Bronchial epithelial cell (primary cell): ENCODE measurements at regions not wholly inside any gene's neighbourhood (a gene's known extent, or its start where the extent isn't known, plus 50 kb on each side); places are given as distances from the start of the nearest gene placed in this dataset.

Experiments used
- DNase-seq: peaks from one replicate; pipeline ENCODE4 v3.0.0-alpha.2; 2010; ENCODE audit warnings: low read depth
- FAIRE-seq: peaks from 2 replicates; lab custom pipeline; 2011; peaks lifted over from hg19 to GRCh38; lab: Jason Lieb, UNC
- H3K27me3 ChIP-seq: 2 replicates; pipeline ENCODE4 v1.5.1; 2011; ENCODE audit warnings: low read length; ENCODE audit not compliant: control insufficient read depth, insufficient read depth
- H3K36me3 ChIP-seq: 2 replicates; pipeline ENCODE4 v1.5.1; 2011; ENCODE audit warnings: low read length; ENCODE audit not compliant: control insufficient read depth, insufficient read depth
- H3K4me3 ChIP-seq: 2 replicates; pipeline ENCODE4 v1.5.1; 2011; ENCODE audit warnings: mild to moderate bottlenecking, low read depth, low read length, control low read depth
- TF ChIP-seq, protein P1 (sequence below): IDR thresholded peaks from 2 replicates; pipeline ENCODE4 v1.5.1; 2011; ENCODE audit warnings: mild to moderate bottlenecking, moderate library complexity, low read length, control low read depth, inconsistent platforms; ENCODE audit not compliant: insufficient read depth, severe bottlenecking

DNA sequence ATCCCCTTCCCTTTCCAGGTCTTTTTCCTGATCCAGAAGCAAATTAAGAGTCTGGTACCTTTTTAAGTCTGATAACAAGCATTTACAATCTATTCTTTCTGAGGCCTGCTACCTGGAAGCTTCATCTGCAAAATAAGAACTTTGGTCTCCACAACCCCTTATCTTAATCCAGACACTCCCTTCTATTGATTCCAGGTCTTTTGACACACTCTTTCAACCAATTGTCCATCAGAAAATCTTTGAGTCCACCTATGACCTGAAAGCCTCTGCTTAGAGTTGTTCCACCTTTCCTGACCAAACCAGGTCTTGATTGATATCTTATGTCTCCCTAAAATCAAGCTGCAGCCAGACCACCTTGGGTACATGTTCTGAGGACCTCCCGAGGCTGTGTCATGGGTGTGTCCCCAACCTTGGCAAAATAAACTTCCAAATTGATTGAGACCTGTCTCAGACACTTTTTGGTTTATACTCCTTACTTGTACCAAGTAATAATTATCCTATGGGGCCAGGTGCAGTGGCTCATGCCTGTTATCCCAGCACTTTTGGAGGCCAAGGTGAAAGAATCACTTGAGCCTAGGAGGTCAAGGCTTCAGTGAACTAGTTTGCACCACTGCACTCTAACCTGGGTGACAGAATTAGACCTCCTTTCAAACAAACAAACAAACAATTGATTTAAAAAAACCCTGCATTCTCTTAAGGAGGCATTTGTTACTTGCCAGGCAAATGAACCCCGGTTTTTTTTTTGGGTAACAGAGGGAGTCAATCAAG lies 126.1 kb downstream of the MAP3K21 start:
- no peaks in the 10 kb centered on the region for H3K27me3 ChIP-seq
- TF ChIP-seq, protein P1, sequence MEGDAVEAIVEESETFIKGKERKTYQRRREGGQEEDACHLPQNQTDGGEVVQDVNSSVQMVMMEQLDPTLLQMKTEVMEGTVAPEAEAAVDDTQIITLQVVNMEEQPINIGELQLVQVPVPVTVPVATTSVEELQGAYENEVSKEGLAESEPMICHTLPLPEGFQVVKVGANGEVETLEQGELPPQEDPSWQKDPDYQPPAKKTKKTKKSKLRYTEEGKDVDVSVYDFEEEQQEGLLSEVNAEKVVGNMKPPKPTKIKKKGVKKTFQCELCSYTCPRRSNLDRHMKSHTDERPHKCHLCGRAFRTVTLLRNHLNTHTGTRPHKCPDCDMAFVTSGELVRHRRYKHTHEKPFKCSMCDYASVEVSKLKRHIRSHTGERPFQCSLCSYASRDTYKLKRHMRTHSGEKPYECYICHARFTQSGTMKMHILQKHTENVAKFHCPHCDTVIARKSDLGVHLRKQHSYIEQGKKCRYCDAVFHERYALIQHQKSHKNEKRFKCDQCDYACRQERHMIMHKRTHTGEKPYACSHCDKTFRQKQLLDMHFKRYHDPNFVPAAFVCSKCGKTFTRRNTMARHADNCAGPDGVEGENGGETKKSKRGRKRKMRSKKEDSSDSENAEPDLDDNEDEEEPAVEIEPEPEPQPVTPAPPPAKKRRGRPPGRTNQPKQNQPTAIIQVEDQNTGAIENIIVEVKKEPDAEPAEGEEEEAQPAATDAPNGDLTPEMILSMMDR, result no peak
- H3K4me3 ChIP-seq, result no peak overlapping the region
- no peak for DNase-seq
- FAIRE-seq, result no peak
- no peaks in the 10 kb centered on the region for H3K36me3 ChIP-seq

GRCh38 chr1:233459470-233459945 lies 132.0 kb downstream of the MAP3K21 start:
- TF ChIP-seq, protein P1, result no peak
- Histone ChIP-seq H3K4me3 (no peak overlapping the region), H3K36me3 (no peaks in the 10 kb centered on the region), H3K27me3 (no peaks in the 10 kb centered on the region)
- DNase-seq (no peak), FAIRE-seq (no peak)

- TF ChIP-seq, protein P1, result no peak
- peak; percentile 43 for FAIRE-seq
These were observed 132.4 kb downstream of the MAP3K21 start for GRCh38 chr1:233459968-233460367.

DNA sequence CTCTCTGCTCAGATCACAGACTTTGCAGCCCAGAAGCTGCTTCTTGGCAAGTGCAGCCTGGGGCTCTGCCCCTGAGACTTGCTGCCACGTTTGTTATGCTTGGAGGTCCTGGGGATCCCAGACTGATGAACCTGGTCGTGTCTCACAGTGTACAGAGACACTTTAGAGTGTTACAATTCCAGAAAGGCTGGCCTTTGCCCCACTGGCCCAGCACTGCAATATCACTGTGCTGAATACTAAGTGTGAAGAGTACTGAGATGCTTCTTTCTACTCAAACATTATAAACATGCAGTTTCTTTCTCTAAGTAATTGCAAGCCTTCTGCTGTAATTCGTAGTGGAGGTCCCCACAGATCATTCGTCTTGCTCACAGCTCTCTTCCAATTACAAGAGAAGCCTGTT lies 133.2 kb downstream of the MAP3K21 start:
- H3K4me3 ChIP-seq, result no peak overlapping the region
- no peaks in the 10 kb centered on the region for H3K27me3 ChIP-seq
- H3K36me3 ChIP-seq, result no peaks in the 10 kb centered on the region
- FAIRE-seq (peak; percentile 72), DNase-seq (no peak)
- TF ChIP-seq, protein P1, result no peak

More at GRCh38 chr1:233459968-233460367, 132.4 kb downstream of the MAP3K21 start:
- Histone ChIP-seq H3K36me3 (no peaks in the 10 kb centered on the region), H3K4me3 (no peak overlapping the region), H3K27me3 (no peaks in the 10 kb centered on the region)
- DNase-seq, result no peak

DNA sequence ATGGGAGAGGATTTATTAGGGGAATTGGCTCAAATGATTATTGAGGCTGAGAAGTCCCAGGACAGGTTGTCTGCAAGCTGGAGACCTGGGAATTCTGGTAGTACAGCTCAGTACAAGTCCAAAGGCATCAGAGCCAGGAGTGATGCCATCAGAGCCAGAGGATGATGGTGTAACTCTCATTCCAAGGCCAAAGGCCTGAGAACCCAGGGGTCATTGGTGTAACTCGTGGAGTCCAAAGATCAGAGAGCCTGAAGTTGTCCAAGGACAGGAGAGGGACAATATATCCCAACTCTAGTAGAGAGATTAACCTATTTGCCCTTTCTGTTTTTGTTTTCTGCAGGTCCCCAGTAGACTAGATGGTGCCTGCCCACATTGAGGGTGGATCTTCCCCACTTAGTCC lies 134.3 kb downstream of the MAP3K21 start:
- H3K27me3 ChIP-seq, result no peaks in the 10 kb centered on the region
- no peaks in the 10 kb centered on the region for H3K36me3 ChIP-seq
- DNase-seq, result no peak
- TF ChIP-seq, protein P1, result no peak
- no peak overlapping the region for H3K4me3 ChIP-seq
- no peak for FAIRE-seq

GRCh38 chr1:233463333-233463732 lies 135.8 kb downstream of the MAP3K21 start:
- DNase-seq, result no peak
- Histone ChIP-seq H3K4me3 (no peak overlapping the region), H3K27me3 (no peaks in the 10 kb centered on the region), H3K36me3 (no peaks in the 10 kb centered on the region)
- FAIRE-seq, result no peak
- TF ChIP-seq, protein P1, result no peak
